ENCODE measurements at regions not wholly inside any gene's neighbourhood (a gene's known extent, or its start where the extent isn't known, plus 50 kb on each side); places are given as distances from the start of the nearest gene placed in this dataset.

DNA sequence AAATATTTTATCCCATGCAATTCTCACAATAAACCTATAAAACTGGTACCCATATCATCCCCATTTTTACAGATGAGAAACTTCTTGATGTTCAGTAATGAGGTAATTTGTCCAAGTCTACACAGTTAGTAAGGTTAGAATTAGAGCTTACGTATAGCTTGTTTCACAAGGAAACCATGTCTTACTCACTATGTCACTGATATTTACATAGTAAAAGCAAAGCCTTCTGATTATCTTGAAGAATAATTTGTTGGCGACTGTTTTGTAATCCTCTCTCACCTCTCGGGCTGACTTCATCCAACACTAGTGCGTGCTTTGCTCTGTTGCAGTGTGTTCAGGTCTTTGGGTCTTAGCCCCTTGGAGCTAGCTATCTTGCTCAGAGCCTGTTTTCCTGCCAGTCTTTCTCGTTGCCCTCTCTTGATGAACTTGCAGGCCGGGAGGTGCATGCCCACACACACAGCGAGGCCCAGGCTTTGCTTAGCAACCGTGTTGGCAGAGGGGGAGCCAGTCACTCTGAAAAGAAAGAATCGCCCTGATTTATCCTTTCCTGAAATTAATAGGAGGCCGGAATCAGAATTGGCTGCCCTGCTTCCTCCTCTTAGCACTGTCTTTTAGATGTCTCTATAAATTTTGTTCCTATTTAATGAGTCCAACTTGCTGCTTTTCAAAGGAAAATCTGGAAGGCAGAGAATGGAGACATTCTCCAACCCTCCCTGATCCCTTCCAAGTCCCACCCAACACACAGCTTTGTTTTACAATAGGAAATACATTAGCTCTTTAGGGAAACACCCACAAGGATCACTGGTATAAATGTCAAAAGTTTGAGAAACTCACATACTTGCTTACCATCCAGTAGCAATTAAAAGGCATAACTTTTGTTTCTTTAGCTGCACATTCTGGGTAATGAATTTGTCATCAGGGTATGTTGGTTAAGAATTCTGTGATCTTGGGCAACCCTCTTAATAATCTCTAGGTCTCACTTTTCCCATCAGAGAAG lies 97.6 kb upstream of the SEC11C start (continued):
- TF ChIP-seq, protein P1, sequence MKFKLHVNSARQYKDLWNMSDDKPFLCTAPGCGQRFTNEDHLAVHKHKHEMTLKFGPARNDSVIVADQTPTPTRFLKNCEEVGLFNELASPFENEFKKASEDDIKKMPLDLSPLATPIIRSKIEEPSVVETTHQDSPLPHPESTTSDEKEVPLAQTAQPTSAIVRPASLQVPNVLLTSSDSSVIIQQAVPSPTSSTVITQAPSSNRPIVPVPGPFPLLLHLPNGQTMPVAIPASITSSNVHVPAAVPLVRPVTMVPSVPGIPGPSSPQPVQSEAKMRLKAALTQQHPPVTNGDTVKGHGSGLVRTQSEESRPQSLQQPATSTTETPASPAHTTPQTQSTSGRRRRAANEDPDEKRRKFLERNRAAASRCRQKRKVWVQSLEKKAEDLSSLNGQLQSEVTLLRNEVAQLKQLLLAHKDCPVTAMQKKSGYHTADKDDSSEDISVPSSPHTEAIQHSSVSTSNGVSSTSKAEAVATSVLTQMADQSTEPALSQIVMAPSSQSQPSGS (IDR thresholded peaks at IDR 0.05; ENCODE audit: low read length) = no peak
